ENCODE measurements at regions not wholly inside any gene's neighbourhood (a gene's known extent, or its start where the extent isn't known, plus 50 kb on each side); places are given as distances from the start of the nearest gene placed in this dataset.
"Not testable (repeated sequence)": the region's sequence is repeated elsewhere in the genome, so short reads cannot be mapped to it uniquely, and the experiment has no call there.

- 58 to 68% (median 60%) methylated on average over 3 of the region's 3 CpGs for WGBS, 5 donors
- no peaks in the 10 kb centered on the region for H3K4me1 ChIP-seq
- no peak for DNase-seq
- peaks cover 0 to 40% (median 33%) of the 10 kb centered on the region in 8 donors for H3K9me3 ChIP-seq
- H3K36me3 ChIP-seq: no peaks in the 10 kb centered on the region
- TF ChIP-seq CTCF (IDR thresholded peaks at IDR 0.05 in 8 of 11, conservative IDR thresholded peaks at IDR 0.05 in 3 of 11): no peak
- no peak for TF ChIP-seq POLR2AphosphoS5 (IDR thresholded peaks at IDR 0.05)
- no peak for TF ChIP-seq POLR2A (IDR thresholded peaks at IDR 0.05)
- H3K27ac ChIP-seq: no peak overlapping the region
- H3K4me3 ChIP-seq: no peak overlapping the region
- no peaks in the 10 kb centered on the region for H3K27me3 ChIP-seq (replicated peaks in 1 of 7)
- intact Hi-C loops (cut with DNase I; ENCODE audit: low total_unique reads): no loop called here
Measured at GRCh38 chr12:86411710-86412109, 155.5 kb upstream of the MGAT4C start.

- peaks cover 0 to 42% (median 33%) of the 10 kb centered on the region in 8 donors for H3K9me3 ChIP-seq
- TF ChIP-seq POLR2AphosphoS5 (IDR thresholded peaks at IDR 0.05) (no peak), POLR2A (IDR thresholded peaks at IDR 0.05) (no peak), CTCF (IDR thresholded peaks at IDR 0.05 in 8 of 11, conservative IDR thresholded peaks at IDR 0.05 in 3 of 11) (no peak)
- no peak for DNase-seq
- intact Hi-C loops (cut with DNase I; ENCODE audit: low total_unique reads): no loop called here
- WGBS, 5 donors: 73 to 80% (median 77%) methylated on average over 5 of the region's 5 CpGs
- H3K4me3 ChIP-seq: no peak overlapping the region
- no peaks in the 10 kb centered on the region for H3K27me3 ChIP-seq (replicated peaks in 1 of 7)
- H3K36me3 ChIP-seq: no peaks in the 10 kb centered on the region
- H3K4me1 ChIP-seq: no peaks in the 10 kb centered on the region
- no peak overlapping the region for H3K27ac ChIP-seq
Measured at GRCh38 chr12:86407620-86408208, 151.5 kb upstream of the MGAT4C start.

- no peaks in the 10 kb centered on the region for H3K4me1 ChIP-seq
- peaks cover 0 to 6% (median 0%) of the 10 kb centered on the region in 8 donors for H3K9me3 ChIP-seq
- 85 to 92% (median 88%) methylated on average over 2 of the region's 2 CpGs for WGBS, 5 donors
- H3K27ac ChIP-seq: no peak overlapping the region
- DNase-seq: no peak
- TF ChIP-seq POLR2AphosphoS5 (IDR thresholded peaks at IDR 0.05) (no peak), CTCF (IDR thresholded peaks at IDR 0.05 in 8 of 11, conservative IDR thresholded peaks at IDR 0.05 in 3 of 11) (no peak), POLR2A (IDR thresholded peaks at IDR 0.05) (no peak)
- no peak overlapping the region for H3K4me3 ChIP-seq
- H3K27me3 ChIP-seq (replicated peaks in 1 of 7): no peaks in the 10 kb centered on the region
- no peaks in the 10 kb centered on the region for H3K36me3 ChIP-seq
- intact Hi-C loops (cut with DNase I; ENCODE audit: low total_unique reads): no loop called here
Measured at GRCh38 chr12:86389949-86390348, 133.8 kb upstream of the MGAT4C start.

GRCh38 chr12:86387591-86388145 lies 131.5 kb upstream of the MGAT4C start:
- Histone ChIP-seq H3K4me3 (no peak overlapping the region), H3K27me3 (replicated peaks in 1 of 7) (no peaks in the 10 kb centered on the region), H3K36me3 (no peaks in the 10 kb centered on the region), H3K9me3 (peaks cover 0 to 14% (median 2%) of the 10 kb centered on the region in 8 donors), H3K4me1 (no peaks in the 10 kb centered on the region), H3K27ac (no peak overlapping the region)
- intact Hi-C loops (cut with DNase I; ENCODE audit: low total_unique reads): no loop called here
- TF ChIP-seq CTCF (IDR thresholded peaks at IDR 0.05 in 8 of 11, conservative IDR thresholded peaks at IDR 0.05 in 3 of 11): no peak
- TF ChIP-seq POLR2A (IDR thresholded peaks at IDR 0.05): no peak
- no peak for TF ChIP-seq POLR2AphosphoS5 (IDR thresholded peaks at IDR 0.05)
- DNase-seq: no peak
- WGBS, 5 donors: 84 to 92% (median 85%) methylated on average over 1 of the region's 1 CpG

- intact Hi-C loops (cut with DNase I; ENCODE audit: low total_unique reads); DNase-seq; H3K27me3 ChIP-seq (replicated peaks in 1 of 7); H3K4me1 ChIP-seq; H3K4me3 ChIP-seq; H3K27ac ChIP-seq; H3K36me3 ChIP-seq: not testable (repeated sequence)
- 51 to 82% (median 69%) methylated on average over 3 of the region's 3 CpGs for WGBS, 5 donors
- peaks cover 0 to 21% (median 7%) of the 10 kb centered on the region in 8 donors for H3K9me3 ChIP-seq
Measured at GRCh38 chr12:86383759-86384158, 127.6 kb upstream of the MGAT4C start.
